PFSK-1 (cell line): ENCODE measurements at regions not wholly inside any gene's neighbourhood (a gene's known extent, or its start where the extent isn't known, plus 50 kb on each side); places are given as distances from the start of the nearest gene placed in this dataset.

Experiments used
- FOXP2 ChIP-seq: optimal IDR thresholded peaks from 2 replicates; pipeline ENCODE3; 2011; ENCODE audit warnings: borderline replicate concordance, control low read depth, inconsistent platforms; ENCODE audit not compliant: insufficient read depth; ENCODE audit errors: extremely low read length, extremely low read depth
- POLR2AphosphoS5 ChIP-seq: IDR thresholded peaks from 2 replicates; pipeline ENCODE4 v1.6.1; 2012; ENCODE audit warnings: low read depth, mild to moderate bottlenecking, control low read depth, low read length, moderate library complexity
- SIN3A ChIP-seq: IDR thresholded peaks from 2 replicates; pipeline ENCODE4 v1.6.1; 2012; ENCODE audit warnings: mild to moderate bottlenecking, low read length, moderate library complexity, borderline replicate concordance; ENCODE audit not compliant: insufficient read depth
- TAF1 ChIP-seq: IDR thresholded peaks from 2 replicates; pipeline ENCODE4 v1.6.1; 2012; ENCODE audit warnings: low read length, control low read depth, borderline replicate concordance; ENCODE audit not compliant: insufficient read depth
- TF ChIP-seq, protein P1 (sequence below), 2 experiments: IDR thresholded peaks; 2 replicates each; pipeline versions ENCODE4 v1.6.1 to v1.8.0; 2011 to 2012; ENCODE audit warnings: low read depth in 2 of 2, low read length in 2 of 2, control low read depth in 1 of 2, inconsistent platforms in 1 of 2, mild to moderate bottlenecking in 1 of 2, moderate library complexity in 1 of 2; ENCODE audit not compliant: insufficient read depth in 1 of 2

DNA sequence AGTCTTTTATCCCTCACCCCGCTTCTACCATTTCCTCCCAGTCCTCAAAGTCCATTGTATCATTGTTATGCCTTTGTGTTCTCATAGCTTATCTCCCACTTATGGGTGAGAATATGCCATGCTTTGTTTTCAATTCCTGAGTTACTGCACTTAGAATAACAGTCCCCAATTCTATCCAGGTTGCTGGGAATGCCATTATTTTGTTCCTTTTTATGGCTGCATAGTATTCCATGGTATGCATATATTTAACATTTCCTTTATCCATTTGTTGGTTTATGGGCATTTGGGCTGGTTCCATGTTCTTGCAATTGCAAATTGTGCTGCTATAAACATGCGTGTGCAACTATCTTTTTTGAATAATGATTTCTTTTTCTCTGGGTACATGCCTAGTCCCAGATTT lies 114.9 kb downstream of the VPREB1 start:
- TF ChIP-seq POLR2AphosphoS5 (no peak), SIN3A (no peak), FOXP2 (no peak), TAF1 (no peak)
- TF ChIP-seq, protein P1, sequence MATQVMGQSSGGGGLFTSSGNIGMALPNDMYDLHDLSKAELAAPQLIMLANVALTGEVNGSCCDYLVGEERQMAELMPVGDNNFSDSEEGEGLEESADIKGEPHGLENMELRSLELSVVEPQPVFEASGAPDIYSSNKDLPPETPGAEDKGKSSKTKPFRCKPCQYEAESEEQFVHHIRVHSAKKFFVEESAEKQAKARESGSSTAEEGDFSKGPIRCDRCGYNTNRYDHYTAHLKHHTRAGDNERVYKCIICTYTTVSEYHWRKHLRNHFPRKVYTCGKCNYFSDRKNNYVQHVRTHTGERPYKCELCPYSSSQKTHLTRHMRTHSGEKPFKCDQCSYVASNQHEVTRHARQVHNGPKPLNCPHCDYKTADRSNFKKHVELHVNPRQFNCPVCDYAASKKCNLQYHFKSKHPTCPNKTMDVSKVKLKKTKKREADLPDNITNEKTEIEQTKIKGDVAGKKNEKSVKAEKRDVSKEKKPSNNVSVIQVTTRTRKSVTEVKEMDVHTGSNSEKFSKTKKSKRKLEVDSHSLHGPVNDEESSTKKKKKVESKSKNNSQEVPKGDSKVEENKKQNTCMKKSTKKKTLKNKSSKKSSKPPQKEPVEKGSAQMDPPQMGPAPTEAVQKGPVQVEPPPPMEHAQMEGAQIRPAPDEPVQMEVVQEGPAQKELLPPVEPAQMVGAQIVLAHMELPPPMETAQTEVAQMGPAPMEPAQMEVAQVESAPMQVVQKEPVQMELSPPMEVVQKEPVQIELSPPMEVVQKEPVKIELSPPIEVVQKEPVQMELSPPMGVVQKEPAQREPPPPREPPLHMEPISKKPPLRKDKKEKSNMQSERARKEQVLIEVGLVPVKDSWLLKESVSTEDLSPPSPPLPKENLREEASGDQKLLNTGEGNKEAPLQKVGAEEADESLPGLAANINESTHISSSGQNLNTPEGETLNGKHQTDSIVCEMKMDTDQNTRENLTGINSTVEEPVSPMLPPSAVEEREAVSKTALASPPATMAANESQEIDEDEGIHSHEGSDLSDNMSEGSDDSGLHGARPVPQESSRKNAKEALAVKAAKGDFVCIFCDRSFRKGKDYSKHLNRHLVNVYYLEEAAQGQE (IDR thresholded peaks at IDR 0.05; ENCODE audit: insufficient read depth in 1 of 2, low read depth in 2 of 2, low read length in 2 of 2), result no peak

DNA sequence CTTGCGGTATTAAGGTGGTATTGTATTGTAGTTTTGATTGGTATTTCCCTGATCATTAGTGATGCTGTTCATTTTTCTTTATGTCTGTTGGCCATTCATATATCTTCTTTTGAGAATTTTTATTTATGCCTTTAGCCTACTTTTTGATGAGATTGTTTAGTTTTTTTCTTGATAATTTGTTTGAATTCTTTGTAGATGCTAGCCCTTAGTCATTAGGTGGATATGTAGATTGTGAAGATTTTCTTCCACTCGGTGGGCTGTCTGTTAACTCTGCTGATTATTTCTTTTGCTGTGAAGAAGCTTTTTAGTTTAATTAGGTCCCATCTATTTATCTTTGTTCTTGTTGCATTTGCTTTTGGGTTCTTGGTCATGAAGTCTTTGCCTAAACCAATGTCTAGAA lies 115.4 kb downstream of the VPREB1 start:
- TF ChIP-seq TAF1 (no peak), SIN3A (no peak), FOXP2 (no peak), POLR2AphosphoS5 (no peak)
- TF ChIP-seq, protein P1 (IDR thresholded peaks at IDR 0.05; ENCODE audit: insufficient read depth in 1 of 2, low read depth in 2 of 2, low read length in 2 of 2), result no peak

DNA sequence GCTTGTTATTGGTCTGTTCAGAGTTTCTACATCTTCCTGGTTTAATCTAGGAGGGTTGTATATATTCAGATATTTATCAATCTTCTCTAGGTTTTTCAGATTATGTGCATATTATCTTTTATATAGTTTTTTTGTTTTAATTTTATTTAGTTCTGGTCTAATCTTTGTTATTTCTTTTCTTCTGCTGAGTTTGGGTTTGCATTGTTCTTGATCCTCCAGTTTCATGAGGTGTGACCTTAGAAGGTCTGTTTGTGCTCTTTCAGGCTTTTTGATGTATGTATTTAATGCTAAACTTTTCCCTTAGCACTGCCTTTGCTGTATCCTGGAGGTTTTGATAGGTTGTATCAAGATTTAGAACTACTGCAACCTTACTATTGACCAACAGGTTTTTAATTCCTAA lies 117.7 kb downstream of the VPREB1 start:
- TF ChIP-seq, protein P1 (IDR thresholded peaks at IDR 0.05; ENCODE audit: insufficient read depth in 1 of 2, low read depth in 2 of 2, low read length in 2 of 2), result no peak
- TF ChIP-seq SIN3A, result no peak
- TF ChIP-seq FOXP2, result no peak
- no peak for TF ChIP-seq TAF1
- TF ChIP-seq POLR2AphosphoS5, result no peak

- TF ChIP-seq SIN3A, result no peak
- no peak for TF ChIP-seq FOXP2
- TF ChIP-seq POLR2AphosphoS5, result no peak
- TF ChIP-seq, protein P1 (IDR thresholded peaks at IDR 0.05; ENCODE audit: insufficient read depth in 1 of 2, low read depth in 2 of 2, low read length in 2 of 2), result no peak
- no peak for TF ChIP-seq TAF1
Observed at GRCh38 chr22:22362936-22363335, 118.3 kb downstream of the VPREB1 start.

DNA sequence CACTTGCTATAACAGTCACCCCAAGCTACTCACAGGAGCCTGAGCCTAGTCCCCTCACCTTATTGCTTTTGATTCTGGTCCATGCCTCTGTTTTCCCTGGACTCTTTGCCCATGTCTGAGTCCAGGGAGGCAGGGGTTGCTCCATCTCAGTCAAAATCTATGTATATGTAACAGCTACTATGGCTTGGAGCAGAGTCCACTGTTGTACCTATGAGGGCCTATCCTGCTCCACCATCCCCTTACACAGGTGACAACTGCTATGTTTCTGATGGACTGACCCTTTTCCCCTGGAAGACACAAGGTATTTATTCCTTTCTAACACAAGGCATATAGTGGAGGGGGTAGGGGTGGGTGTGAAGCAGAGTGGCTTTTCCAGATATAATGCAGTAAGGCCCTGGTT lies 119.6 kb downstream of the VPREB1 start:
- TF ChIP-seq, protein P1 (IDR thresholded peaks at IDR 0.05; ENCODE audit: insufficient read depth in 1 of 2, low read depth in 2 of 2, low read length in 2 of 2), result no peak
- no peak for TF ChIP-seq TAF1
- no peak for TF ChIP-seq SIN3A
- no peak for TF ChIP-seq POLR2AphosphoS5
- no peak for TF ChIP-seq FOXP2
